NT2/D1 (cell line): ENCODE measurements at regions not wholly inside any gene's neighbourhood (a gene's known extent, or its start where the extent isn't known, plus 50 kb on each side); places are given as distances from the start of the nearest gene placed in this dataset.

Experiments
- SUZ12 ChIP-seq: IDR thresholded peaks from 2 replicates; pipeline ENCODE4 v1.6.1; 2011; ENCODE audit not compliant: insufficient read length, insufficient read depth; ENCODE audit errors: extremely low read depth
- YY1 ChIP-seq: IDR thresholded peaks from 2 replicates; pipeline ENCODE4 v1.6.1; 2011; ENCODE audit not compliant: insufficient read length, insufficient read depth
- ZNF274 ChIP-seq: IDR thresholded peaks from 2 replicates; pipeline ENCODE4 v1.6.1; 2011; ENCODE audit warnings: mild to moderate bottlenecking, low read depth, low read length

GRCh38 chr13:72303941-72304746, 423.3 kb downstream of the MZT1 start:
- TF ChIP-seq YY1 (no peak), ZNF274 (no peak), SUZ12 (no peak)
